Osteocyte (in vitro differentiated cells): ENCODE measurements at regions not wholly inside any gene's neighbourhood (a gene's known extent, or its start where the extent isn't known, plus 50 kb on each side); places are given as distances from the start of the nearest gene placed in this dataset.

Source experiments
- DNase-seq: peaks from one replicate; pipeline ENCODE4 v3.0.0; 2021; ENCODE audit warnings: mixed read lengths; ENCODE audit not compliant: unreplicated experiment; ENCODE audit errors: extremely low spot score
- H3K27ac Mint-ChIP-seq: one replicate; pipeline ENCODE4 v1.8.0; 2021; ENCODE audit warnings: mild to moderate bottlenecking, mixed read lengths; ENCODE audit not compliant: unreplicated experiment
- H3K27me3 Mint-ChIP-seq: one replicate; pipeline ENCODE4 v1.8.0; 2021; ENCODE audit warnings: mixed read lengths; ENCODE audit not compliant: unreplicated experiment
- H3K36me3 Mint-ChIP-seq: one replicate; pipeline ENCODE4 v1.8.0; 2021; ENCODE audit warnings: mixed read lengths; ENCODE audit not compliant: unreplicated experiment
- H3K4me1 Mint-ChIP-seq: one replicate; pipeline ENCODE4 v1.8.0; 2021; ENCODE audit warnings: mixed read lengths; ENCODE audit not compliant: unreplicated experiment
- H3K4me3 Mint-ChIP-seq: one replicate; pipeline ENCODE4 v1.8.0; 2021; ENCODE audit warnings: mild to moderate bottlenecking, moderate library complexity, mixed read lengths; ENCODE audit not compliant: unreplicated experiment
- H3K9me3 Mint-ChIP-seq: one replicate; pipeline ENCODE4 v1.8.0; 2021; ENCODE audit warnings: mixed read lengths; ENCODE audit not compliant: unreplicated experiment
- TF ChIP-seq, protein P1 (sequence below): fragments of 200-600 bp; sonication (generic); IDR thresholded peaks from 2 replicates; pipeline ENCODE4 v1.5.0; 2021; ENCODE audit warnings: antibody characterized with exemption, mild to moderate bottlenecking, moderate library complexity

DNA sequence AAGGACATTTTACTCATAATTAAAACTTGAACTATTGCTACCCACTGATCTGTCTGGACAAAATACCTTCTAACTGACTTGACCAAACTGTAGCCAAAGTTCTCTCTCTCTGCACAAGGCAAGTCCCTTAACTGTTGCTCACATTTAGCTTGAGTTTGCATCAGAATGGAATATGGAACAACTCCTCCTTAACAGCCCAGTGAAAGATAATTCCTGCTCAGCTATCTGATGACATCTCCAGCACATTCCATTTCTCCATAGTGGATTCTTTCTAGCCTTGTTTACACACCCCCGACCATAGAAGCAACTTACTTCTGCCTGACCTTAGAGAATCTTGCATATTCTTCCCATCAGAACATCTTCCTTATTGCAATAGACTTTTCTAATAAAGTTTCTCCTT is 317.2 kb upstream of the CDH2 start:
- TF ChIP-seq, protein P1, sequence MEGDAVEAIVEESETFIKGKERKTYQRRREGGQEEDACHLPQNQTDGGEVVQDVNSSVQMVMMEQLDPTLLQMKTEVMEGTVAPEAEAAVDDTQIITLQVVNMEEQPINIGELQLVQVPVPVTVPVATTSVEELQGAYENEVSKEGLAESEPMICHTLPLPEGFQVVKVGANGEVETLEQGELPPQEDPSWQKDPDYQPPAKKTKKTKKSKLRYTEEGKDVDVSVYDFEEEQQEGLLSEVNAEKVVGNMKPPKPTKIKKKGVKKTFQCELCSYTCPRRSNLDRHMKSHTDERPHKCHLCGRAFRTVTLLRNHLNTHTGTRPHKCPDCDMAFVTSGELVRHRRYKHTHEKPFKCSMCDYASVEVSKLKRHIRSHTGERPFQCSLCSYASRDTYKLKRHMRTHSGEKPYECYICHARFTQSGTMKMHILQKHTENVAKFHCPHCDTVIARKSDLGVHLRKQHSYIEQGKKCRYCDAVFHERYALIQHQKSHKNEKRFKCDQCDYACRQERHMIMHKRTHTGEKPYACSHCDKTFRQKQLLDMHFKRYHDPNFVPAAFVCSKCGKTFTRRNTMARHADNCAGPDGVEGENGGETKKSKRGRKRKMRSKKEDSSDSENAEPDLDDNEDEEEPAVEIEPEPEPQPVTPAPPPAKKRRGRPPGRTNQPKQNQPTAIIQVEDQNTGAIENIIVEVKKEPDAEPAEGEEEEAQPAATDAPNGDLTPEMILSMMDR: no peak
- Mint-ChIP-seq H3K4me1 (no peaks in the 10 kb centered on the region), H3K4me3 (no peak overlapping the region), H3K36me3 (no peaks in the 10 kb centered on the region), H3K9me3 (peaks cover 7% of the 10 kb centered on the region), H3K27me3 (peaks cover 3% of the 10 kb centered on the region), H3K27ac (no peak overlapping the region)
- no peak for DNase-seq

DNA sequence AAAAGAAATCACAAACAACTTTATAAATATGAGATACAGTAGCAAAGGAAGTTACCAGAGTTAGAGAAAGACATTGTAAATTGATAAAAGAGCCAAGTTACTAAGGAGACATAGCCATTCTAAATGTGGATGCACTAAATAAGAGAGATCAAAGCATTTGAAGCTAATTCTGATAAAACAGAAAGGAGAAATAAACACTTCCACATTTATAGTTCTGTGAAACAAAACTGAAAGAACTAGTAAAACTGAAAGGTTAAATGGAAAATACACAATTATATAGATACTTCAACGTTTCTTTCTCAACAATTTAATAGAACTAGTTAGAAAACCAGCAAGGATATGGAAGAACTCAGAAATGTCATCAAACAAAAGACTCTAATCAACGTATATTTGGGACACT is 309.0 kb upstream of the CDH2 start:
- TF ChIP-seq, protein P1: no peak
- no peaks in the 10 kb centered on the region for H3K9me3 Mint-ChIP-seq
- no peak for DNase-seq
- no peak overlapping the region for H3K4me3 Mint-ChIP-seq
- peaks cover 2% of the 10 kb centered on the region for H3K27me3 Mint-ChIP-seq
- H3K27ac Mint-ChIP-seq: no peak overlapping the region
- H3K4me1 Mint-ChIP-seq: no peaks in the 10 kb centered on the region
- H3K36me3 Mint-ChIP-seq: no peaks in the 10 kb centered on the region

DNA sequence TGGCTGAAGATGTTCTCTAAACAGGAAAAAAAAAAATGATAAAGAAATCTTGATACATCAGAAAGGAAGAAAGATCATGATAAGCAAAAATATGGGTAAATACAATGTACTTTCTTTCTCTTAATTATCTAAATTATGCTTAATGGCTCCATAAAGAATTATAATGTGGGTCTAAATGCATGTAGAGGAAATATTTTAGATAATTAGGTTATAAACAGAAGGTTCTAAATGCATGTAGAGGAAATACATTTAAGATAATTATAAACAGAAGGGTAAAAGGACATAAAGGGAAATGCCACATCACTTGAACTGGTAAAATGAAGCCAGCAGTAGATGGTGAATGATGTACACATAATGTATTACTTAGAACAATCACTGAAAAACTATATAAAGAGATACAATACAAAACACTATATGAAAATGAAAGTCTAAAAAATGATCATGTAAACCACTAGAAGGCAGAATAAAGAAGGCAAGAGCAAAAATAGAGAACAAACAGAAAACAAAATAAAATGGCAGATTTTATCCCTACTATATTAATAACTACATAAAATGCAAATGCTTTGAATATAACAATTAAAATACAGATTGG is 308.4 kb upstream of the CDH2 start:
- Mint-ChIP-seq H3K27ac (no peak overlapping the region), H3K36me3 (no peaks in the 10 kb centered on the region), H3K9me3 (no peaks in the 10 kb centered on the region), H3K4me1 (no peaks in the 10 kb centered on the region), H3K4me3 (no peak overlapping the region), H3K27me3 (peaks cover 2% of the 10 kb centered on the region)
- TF ChIP-seq, protein P1: no peak
- DNase-seq: no peak

DNA sequence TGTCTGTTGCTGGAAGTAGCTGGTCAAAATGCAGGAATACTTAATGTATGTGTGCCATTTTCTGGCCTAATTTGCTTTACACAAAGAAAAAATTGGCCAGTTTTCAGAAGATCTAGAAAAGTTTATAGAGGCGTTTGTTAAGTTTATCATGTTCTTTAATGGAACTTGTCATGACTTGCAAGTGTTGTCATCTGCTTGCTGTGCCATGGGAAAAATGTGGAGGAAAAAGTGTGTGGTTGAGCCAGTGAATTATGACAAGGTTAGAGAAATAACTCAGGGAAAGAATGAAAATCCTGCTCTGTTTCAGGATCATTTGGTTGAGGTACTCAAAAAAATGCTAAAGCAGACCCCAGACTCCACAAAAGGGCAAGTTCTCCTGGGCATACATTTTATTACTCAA is 301.6 kb upstream of the CDH2 start:
- DNase-seq: no peak
- Mint-ChIP-seq H3K9me3 (peaks cover 13% of the 10 kb centered on the region), H3K4me3 (no peak overlapping the region), H3K27me3 (peaks cover 3% of the 10 kb centered on the region), H3K4me1 (no peaks in the 10 kb centered on the region), H3K36me3 (no peaks in the 10 kb centered on the region), H3K27ac (no peak overlapping the region)
- TF ChIP-seq, protein P1: no peak

DNA sequence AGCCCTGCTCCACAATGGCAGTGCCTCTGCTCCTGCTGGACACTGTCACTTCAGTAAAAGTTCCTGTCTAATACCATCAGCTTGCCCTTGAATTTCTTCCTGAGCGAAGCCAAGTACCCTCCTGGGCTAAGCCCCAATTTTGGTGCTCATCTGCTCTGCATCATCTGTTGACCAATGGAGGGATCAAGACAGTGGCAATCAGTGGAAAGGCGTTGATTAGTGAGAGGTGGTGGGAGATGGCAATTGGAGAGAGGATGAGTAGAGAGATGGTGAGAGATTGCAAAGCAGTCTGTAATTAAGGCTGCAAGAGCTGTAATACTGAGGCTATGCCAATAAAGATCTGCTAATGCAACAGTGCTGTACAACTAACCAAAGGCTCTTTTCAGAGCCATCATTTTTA is 299.4 kb upstream of the CDH2 start:
- H3K27me3 Mint-ChIP-seq: peaks cover 3% of the 10 kb centered on the region

More for the DNA sequence above, 299.4 kb upstream of the CDH2 start:
- DNase-seq: no peak
- Mint-ChIP-seq H3K4me1 (no peaks in the 10 kb centered on the region), H3K4me3 (no peak overlapping the region), H3K36me3 (peaks cover 3% of the 10 kb centered on the region), H3K9me3 (peaks cover 19% of the 10 kb centered on the region), H3K27ac (no peak overlapping the region)
- TF ChIP-seq, protein P1: no peak
